Endothelial cell of umbilical vein (primary cell): ENCODE measurements at regions not wholly inside any gene's neighbourhood (a gene's known extent, or its start where the extent isn't known, plus 50 kb on each side); places are given as distances from the start of the nearest gene placed in this dataset.

Source experiments
- BruUV-seq: library from RNA; stranded (reverse); fragments of 400-500 nt; replicated peaks from 2 replicates; lab custom pipeline; 2021; lab: Mats Ljungman, UMichigan
- CTCF ChIA-PET: fragments of 300-600, 350-600 bp; sonication (Branson Sonifier 250); formaldehyde crosslinking; loops from one replicate; lab custom pipeline; 2021; ENCODE audit warnings: antibody characterized with exemption, inconsistent platforms; lab: Charles Lee
- POLR2A ChIA-PET: fragments of 300-600, 350-600 bp; sonication (Branson Sonifier 250); formaldehyde crosslinking; loops from one replicate; lab custom pipeline; 2021; ENCODE audit warnings: antibody characterized with exemption, inconsistent platforms; lab: Charles Lee
- DNase-seq: peaks from one replicate; pipeline ENCODE4 v3.0.0-alpha.2; 2011; ENCODE audit warnings: low read depth, low spot score
- FAIRE-seq: peaks from 2 replicates; lab custom pipeline; 2011; peaks lifted over from hg19 to GRCh38; lab: Jason Lieb, UNC
- H2AFZ ChIP-seq: 2 replicates; pipeline ENCODE4 v1.6.0; 2012; ENCODE audit warnings: low read depth, low read length, control low read depth, inconsistent platforms
- H3K27ac ChIP-seq: 2 replicates; pipeline ENCODE4 v1.5.1; 2011; ENCODE audit warnings: low read depth, mild to moderate bottlenecking, control low read depth, low read length, moderate library complexity; ENCODE audit not compliant: insufficient read depth
- H3K27me3 ChIP-seq, 2 experiments: 2 replicates each; pipeline versions ENCODE4 v1.6.0 to v1.6.1; 2011; ENCODE audit warnings: low read length in 2 of 2, mixed read lengths in 1 of 2; ENCODE audit not compliant: control insufficient read depth in 2 of 2, insufficient read depth in 2 of 2
- H3K36me3 ChIP-seq, 2 experiments: 2 replicates in 1 of 2; 3 replicates in 1 of 2; pipeline ENCODE4 v1.5.1; 2011; ENCODE audit warnings: low read length in 2 of 2, mild to moderate bottlenecking in 1 of 2, moderate library complexity in 1 of 2; ENCODE audit not compliant: control insufficient read depth in 2 of 2, insufficient read depth in 2 of 2; ENCODE audit errors: extremely low read depth in 1 of 2
- H3K4me1 ChIP-seq: 3 replicates; pipeline ENCODE4 v1.5.1; 2011; ENCODE audit warnings: mild to moderate bottlenecking, low read length; ENCODE audit not compliant: control insufficient read depth, insufficient read depth; ENCODE audit errors: extremely low read depth
- H3K4me2 ChIP-seq: 2 replicates; pipeline ENCODE4 v1.6.1; 2011; ENCODE audit warnings: low read length, control low read depth, mixed read lengths; ENCODE audit not compliant: insufficient read depth
- H3K4me3 ChIP-seq, 3 experiments: fragments of 200-600 bp in 1 of 3; sonication (generic), shearing (Covaris generic) in 1 of 3; replicated peaks in 1 of 3; 2 replicates each; pipeline ENCODE4 v1.5.1; 2011 to 2016; ENCODE audit warnings: control low read depth in 3 of 3, low read length in 3 of 3, mild to moderate bottlenecking in 2 of 3, inconsistent platforms in 1 of 3, low read depth in 1 of 3, moderate library complexity in 1 of 3; ENCODE audit not compliant: insufficient read depth in 1 of 3
- H3K79me2 ChIP-seq: 2 replicates; pipeline ENCODE4 v1.6.0; 2012; ENCODE audit warnings: low read length, inconsistent platforms; ENCODE audit not compliant: control insufficient read depth, insufficient read depth
- H3K9ac ChIP-seq: replicated peaks from 2 replicates; pipeline ENCODE3; 2011; ENCODE audit warnings: low read length, control low read depth; ENCODE audit not compliant: insufficient read depth; ENCODE audit errors: extremely low read depth
- H3K9me1 ChIP-seq: replicated peaks from 3 replicates; pipeline ENCODE4 v1.6.0; 2011; ENCODE audit warnings: mild to moderate bottlenecking, low read length; ENCODE audit not compliant: control insufficient read depth, insufficient read depth; ENCODE audit errors: extremely low read depth
- H3K9me3 ChIP-seq: replicated peaks from 2 replicates; pipeline ENCODE4 v1.5.1; 2012; ENCODE audit warnings: low read length, inconsistent platforms; ENCODE audit not compliant: control insufficient read depth, insufficient read depth
- H4K20me1 ChIP-seq: replicated peaks from 2 replicates; pipeline ENCODE3; 2011; ENCODE audit warnings: mild to moderate bottlenecking, low read length; ENCODE audit not compliant: control insufficient read depth, insufficient read depth; ENCODE audit errors: extremely low read depth
- CTCF ChIP-seq, 2 donors: IDR thresholded peaks; 1 replicate in 1 of 2; 2 replicates in 1 of 2; pipeline ENCODE4 v1.5.1; 2011; ENCODE audit warnings: low read length in 2 of 2, mild to moderate bottlenecking in 2 of 2, moderate library complexity in 2 of 2, control low read depth in 1 of 2, inconsistent platforms in 1 of 2, low read depth in 1 of 2; ENCODE audit not compliant: insufficient read depth in 1 of 2; ENCODE audit errors: extremely low read depth in 1 of 2
- EZH2 ChIP-seq: IDR thresholded peaks from 2 replicates; pipeline ENCODE4 v1.6.1; 2012; ENCODE audit warnings: borderline replicate concordance, low read depth, mild to moderate bottlenecking, moderate library complexity, low read length, inconsistent platforms; ENCODE audit not compliant: severe bottlenecking
- FOS ChIP-seq: IDR thresholded peaks from 2 replicates; pipeline ENCODE4 v1.6.1; 2011; ENCODE audit warnings: mild to moderate bottlenecking, low read length, moderate library complexity, borderline replicate concordance; ENCODE audit not compliant: insufficient read depth
- GATA2 ChIP-seq: IDR thresholded peaks from 2 replicates; pipeline ENCODE4 v1.7.0; 2011; ENCODE audit warnings: low read depth, mild to moderate bottlenecking, moderate library complexity, mixed read lengths, low read length; ENCODE audit not compliant: insufficient read length, insufficient read depth
- JUN ChIP-seq: IDR thresholded peaks from 2 replicates; pipeline ENCODE4 v1.6.1; 2011; ENCODE audit warnings: borderline replicate concordance, low read depth; ENCODE audit not compliant: insufficient read length, insufficient read depth
- MAX ChIP-seq: IDR thresholded peaks from 2 replicates; pipeline ENCODE4 v1.6.1; 2011; ENCODE audit not compliant: insufficient read depth, insufficient read length
- MYC ChIP-seq: IDR thresholded peaks from one replicate; pipeline ENCODE4 v1.6.1; 2011; ENCODE audit warnings: mild to moderate bottlenecking, low read depth, low read length
- POLR2A ChIP-seq: IDR thresholded peaks from 2 replicates; pipeline ENCODE4 v1.6.1; 2012; ENCODE audit warnings: low read depth, mild to moderate bottlenecking, control low read depth, low read length
- POLR2AphosphoS5 ChIP-seq: IDR thresholded peaks from 2 replicates; pipeline ENCODE4 v1.6.1; 2012; ENCODE audit warnings: low read depth, mild to moderate bottlenecking, control low read depth, low read length, moderate library complexity; ENCODE audit not compliant: insufficient read depth
- dilution Hi-C: fragments of 300-500 bp; cut with MboI; formaldehyde crosslinking; loops from one replicate; pipeline ENCODE4 v1.15.0; 2019; ENCODE audit warnings: low sequenced_read_pairs; ENCODE audit not compliant: extremely low pct_ligation_motif_present
- intact Hi-C: fragments of 100-400 bp; cut with micrococcal nuclease; formaldehyde crosslinking; loops from one replicate; pipeline ENCODE4 v1.10.0; 2022

GRCh38 chr2:153811516-153811915 is 60.2 kb upstream of the GALNT13 start:
- Histone ChIP-seq H3K9me3 (peaks cover 2% of the 10 kb centered on the region), H3K27ac (no peak overlapping the region), H4K20me1 (no peaks in the 10 kb centered on the region), H3K27me3 (no peaks in the 10 kb centered on the region), H3K4me1 (no peaks in the 10 kb centered on the region), H3K4me2 (no peak overlapping the region), H2AFZ (no peak overlapping the region), H3K36me3 (no peaks in the 10 kb centered on the region), H3K9me1 (no peaks in the 10 kb centered on the region), H3K79me2 (no peaks in the 10 kb centered on the region), H3K4me3 (no peak overlapping the region), H3K9ac (no peak overlapping the region)
- BruUV-seq, result no TSS peak
- POLR2A ChIA-PET, result no interaction called here
- TF ChIP-seq JUN, result no peak
- TF ChIP-seq MYC, result no peak
- TF ChIP-seq CTCF (IDR thresholded peaks at IDR 0.05; ENCODE audit: extremely low read depth in 1 of 2, insufficient read depth in 1 of 2, low read depth in 1 of 2, low read length in 2 of 2), result no peak
- TF ChIP-seq FOS, result no peak
- no peak for TF ChIP-seq POLR2A
- TF ChIP-seq POLR2AphosphoS5, result no peak
- no peak for TF ChIP-seq GATA2
- TF ChIP-seq EZH2, result no peak
- TF ChIP-seq MAX, result no peak
- dilution Hi-C loops (no loop called here), intact Hi-C loops (no loop called here)
- CTCF ChIA-PET, result no interaction called here
- FAIRE-seq, result no peak
- DNase-seq, result no peak
